H1 (cell line): ENCODE measurements at regions not wholly inside any gene's neighbourhood (a gene's known extent, or its start where the extent isn't known, plus 50 kb on each side); places are given as distances from the start of the nearest gene placed in this dataset.

ENCODE experiments used
- CTCF ChIA-PET: fragments of 300-600 bp; sonication (Branson Sonifier 250); formaldehyde crosslinking; loops from one replicate; lab custom pipeline; 2021; ENCODE audit not compliant: partially characterized antibody; lab: Charles Lee
- POLR2A ChIA-PET: fragments of 300-600 bp; sonication (Branson Sonifier 250); formaldehyde crosslinking; loops from one replicate; lab custom pipeline; 2021; ENCODE audit warnings: inconsistent platforms; ENCODE audit not compliant: partially characterized antibody; lab: Charles Lee
- DNase-seq, 2 experiments: peaks; one replicate each; pipeline versions ENCODE4 v3.0.0 to v3.0.0-alpha.2; 2010 to 2022; ENCODE audit warnings: low spot score in 2 of 2, low read depth in 1 of 2, mixed read lengths in 1 of 2
- FAIRE-seq: peaks from 2 replicates; lab custom pipeline; 2011; peaks lifted over from hg19 to GRCh38; lab: Jason Lieb, UNC
- H2AFZ ChIP-seq: 2 replicates; pipeline ENCODE4 v1.8.1; 2012; ENCODE audit warnings: low read length, inconsistent platforms
- H2AK5ac ChIP-seq: 2 replicates; pipeline ENCODE4 v1.6.1; 2013; ENCODE audit warnings: low read depth, low read length
- H2BK120ac ChIP-seq: replicated peaks from 2 replicates; pipeline ENCODE3; 2013; ENCODE audit warnings: low read depth, low read length, inconsistent platforms
- H2BK12ac ChIP-seq: 2 replicates; pipeline ENCODE4 v1.6.1; 2013; ENCODE audit warnings: low read depth, low read length
- H2BK15ac ChIP-seq: 2 replicates; pipeline ENCODE4 v1.6.1; 2013; ENCODE audit warnings: low read length
- H2BK20ac ChIP-seq: 2 replicates; pipeline ENCODE4 v1.6.1; 2013; ENCODE audit warnings: low read length
- H2BK5ac ChIP-seq: 2 replicates; pipeline ENCODE4 v1.6.1; 2013; ENCODE audit warnings: low read depth, low read length
- H3K14ac ChIP-seq: 2 replicates; pipeline ENCODE4 v1.6.1; 2013; ENCODE audit warnings: inconsistent platforms; ENCODE audit not compliant: insufficient read length
- H3K18ac ChIP-seq: 2 replicates; pipeline ENCODE4 v1.6.1; 2013; ENCODE audit warnings: low read length; ENCODE audit errors: extremely low read depth
- H3K23ac ChIP-seq: 2 replicates; pipeline ENCODE4 v1.6.1; 2013; ENCODE audit warnings: inconsistent platforms; ENCODE audit not compliant: insufficient read length
- H3K23me2 ChIP-seq: 2 replicates; pipeline ENCODE4 v1.6.1; 2013; ENCODE audit warnings: low read depth, low read length
- H3K27ac ChIP-seq: 2 replicates; pipeline ENCODE4 v1.6.1; 2011; ENCODE audit warnings: low read depth, low read length, inconsistent platforms
- H3K27me3 ChIP-seq, 4 experiments: replicated peaks in 1 of 4; 1 replicate in 1 of 4; 2 replicates in 3 of 4; pipeline versions ENCODE4 v1.6.1 to v1.8.1; 2011 to 2013; ENCODE audit warnings: low read length in 3 of 4, mild to moderate bottlenecking in 3 of 4, inconsistent platforms in 2 of 4, mixed read lengths in 2 of 4, moderate library complexity in 1 of 4; ENCODE audit not compliant: control insufficient read depth in 3 of 4, insufficient read depth in 3 of 4; ENCODE audit errors: extremely low read depth in 1 of 4
- H3K36me3 ChIP-seq, 4 experiments: 2 replicates each; pipeline versions ENCODE4 v1.6.1 to v1.8.1; 2011 to 2013; ENCODE audit warnings: mild to moderate bottlenecking in 4 of 4, low read length in 3 of 4, moderate library complexity in 2 of 4, control low read depth in 1 of 4, inconsistent platforms in 1 of 4; ENCODE audit not compliant: insufficient read depth in 4 of 4, control insufficient read depth in 2 of 4
- H3K4ac ChIP-seq: replicated peaks from 2 replicates; pipeline ENCODE3; 2013; ENCODE audit warnings: low read length, low read depth, mixed read lengths, inconsistent platforms; ENCODE audit not compliant: insufficient read length
- H3K4me1 ChIP-seq, 4 experiments: replicated peaks in 1 of 4; 1 replicate in 1 of 4; 2 replicates in 3 of 4; pipeline versions ENCODE4 v1.6.1 to v1.8.1; 2011 to 2013; ENCODE audit warnings: low read length in 3 of 4, inconsistent platforms in 2 of 4, mixed read lengths in 1 of 4; ENCODE audit not compliant: insufficient read depth in 4 of 4, control insufficient read depth in 3 of 4
- H3K4me2 ChIP-seq, 2 experiments: 2 replicates each; pipeline versions ENCODE4 v1.6.1 to v1.8.1; 2011 to 2013; ENCODE audit warnings: low read depth in 2 of 2, low read length in 2 of 2, control low read depth in 1 of 2, inconsistent platforms in 1 of 2, mild to moderate bottlenecking in 1 of 2; ENCODE audit not compliant: insufficient read depth in 1 of 2
- H3K4me3 ChIP-seq, 4 experiments: fragments of 200-600, 300-600 bp in 1 of 4; sonication (generic), shearing (Covaris generic), sonication (Bioruptor Twin) in 1 of 4; 2 replicates each; pipeline versions ENCODE4 v1.5.1 to v1.8.1; 2011 to 2016; ENCODE audit warnings: low read length in 4 of 4, low read depth in 3 of 4, control low read depth in 2 of 4, inconsistent platforms in 2 of 4, mild to moderate bottlenecking in 2 of 4, mixed read lengths in 1 of 4, moderate library complexity in 1 of 4; ENCODE audit not compliant: insufficient read depth in 2 of 4; ENCODE audit errors: extremely low read depth in 1 of 4
- H3K56ac ChIP-seq: replicated peaks from 2 replicates; pipeline ENCODE3; 2013; ENCODE audit warnings: low read depth, mild to moderate bottlenecking, mixed read lengths, low read length, inconsistent platforms; ENCODE audit not compliant: insufficient read length
- H3K79me1 ChIP-seq: 2 replicates; pipeline ENCODE4 v1.6.1; 2013; ENCODE audit warnings: low read depth, low read length, control low read depth
- H3K79me2 ChIP-seq, 2 experiments: 2 replicates each; pipeline versions ENCODE4 v1.6.1 to v1.8.1; 2012 to 2013; ENCODE audit warnings: low read length in 2 of 2, mild to moderate bottlenecking in 2 of 2, inconsistent platforms in 1 of 2; ENCODE audit not compliant: insufficient read depth in 2 of 2, control insufficient read depth in 1 of 2
- H3K9ac ChIP-seq, 4 experiments: replicated peaks in 1 of 4; 1 replicate in 1 of 4; 2 replicates in 3 of 4; pipeline versions ENCODE4 v1.6.1 to v1.8.1; 2011 to 2013; ENCODE audit warnings: low read depth in 3 of 4, low read length in 3 of 4, control low read depth in 2 of 4, mild to moderate bottlenecking in 2 of 4, moderate library complexity in 2 of 4, inconsistent platforms in 1 of 4; ENCODE audit errors: extremely low read depth in 1 of 4
- H3K9me3 ChIP-seq, 2 experiments: 2 replicates each; pipeline versions ENCODE4 v1.6.1 to v1.8.1; 2012 to 2013; ENCODE audit warnings: mild to moderate bottlenecking in 2 of 2, moderate library complexity in 2 of 2, control low read depth in 1 of 2, inconsistent platforms in 1 of 2, low read depth in 1 of 2, low read length in 1 of 2, mixed read lengths in 1 of 2; ENCODE audit not compliant: insufficient read depth in 2 of 2
- H4K20me1 ChIP-seq, 2 experiments: replicated peaks in 1 of 2; 2 replicates each; pipeline versions ENCODE3 to v1.8.1; 2011 to 2013; ENCODE audit warnings: inconsistent platforms in 2 of 2, low read length in 2 of 2, mild to moderate bottlenecking in 1 of 2; ENCODE audit not compliant: insufficient read depth in 2 of 2, control insufficient read depth in 1 of 2
- H4K5ac ChIP-seq: 2 replicates; pipeline ENCODE4 v1.6.1; 2013; ENCODE audit warnings: low read length, low read depth, mixed read lengths, inconsistent platforms; ENCODE audit not compliant: insufficient read length
- H4K8ac ChIP-seq: 2 replicates; pipeline ENCODE4 v1.8.0; 2013; ENCODE audit warnings: mild to moderate bottlenecking, moderate library complexity, low read length, inconsistent platforms; ENCODE audit not compliant: insufficient read depth; ENCODE audit errors: extremely low read depth
- H4K91ac ChIP-seq: replicated peaks from 2 replicates; pipeline ENCODE3; 2013; ENCODE audit warnings: low read length, mixed read lengths, inconsistent platforms; ENCODE audit not compliant: insufficient read length
- CBX5 ChIP-seq: fragments of 300-800, 300-1000 bp; sonication (generic); IDR thresholded peaks from 2 replicates; pipeline ENCODE4 v1.7.1; 2016; ENCODE audit warnings: antibody characterized with exemption, low read length, low read depth
- CBX8 ChIP-seq: fragments of 300-800, 300-1000 bp; sonication (generic); IDR thresholded peaks from 2 replicates; pipeline ENCODE4 v1.7.1; 2016; ENCODE audit warnings: low read depth, low read length, borderline replicate concordance
- NRF1 ChIP-seq: IDR thresholded peaks from 2 replicates; pipeline ENCODE4 v1.6.1; 2011; ENCODE audit warnings: mild to moderate bottlenecking, low read depth, low read length, improper control_type of control experiment
- POLR2AphosphoS5 ChIP-seq: IDR thresholded peaks from 2 replicates; pipeline ENCODE4 v1.6.1; 2011; ENCODE audit warnings: low read depth, low read length
- SAP30 ChIP-seq: fragments of 300-600 bp; sonication (generic); IDR thresholded peaks from 2 replicates; pipeline ENCODE4 v1.7.1; 2012; ENCODE audit warnings: low read length, moderate library complexity, mild to moderate bottlenecking, inconsistent platforms; ENCODE audit not compliant: insufficient read depth, insufficient replicate concordance
- TCF12 ChIP-seq: IDR thresholded peaks from 2 replicates; pipeline ENCODE4 v1.6.1; 2011; ENCODE audit warnings: low read depth, mild to moderate bottlenecking, low read length
- ZNF274 ChIP-seq: IDR thresholded peaks from 2 replicates; pipeline ENCODE4 v1.7.0; 2012; ENCODE audit warnings: low read length, borderline replicate concordance; ENCODE audit errors: extremely low read depth
- WGBS, 2 experiments: shearing (Covaris generic) in 1 of 2; methylation state at CpG; one replicate each; pipeline versions ENCODE4 v1.1.6 to v1.1.7; 2013 to 2015; ENCODE audit warnings: low lambda C conversion rate in 2 of 2, mixed read lengths in 2 of 2, inconsistent platforms in 1 of 2, low coverage in 1 of 2, missing lambda C conversion rate in 1 of 2; ENCODE audit not compliant: insufficient replicate concordance in 2 of 2, insufficient coverage in 1 of 2, insufficient read length in 1 of 2; ENCODE audit errors: extremely low coverage in 1 of 2, missing lambda C conversion rate in 1 of 2; 5-methylcytosine and 5-hydroxymethylcytosine counted together
- TF ChIP-seq, protein P1 (sequence below), 3 experiments: IDR thresholded peaks; 1 replicate in 2 of 3; 2 replicates in 1 of 3; pipeline versions ENCODE4 v1.5.1 to v1.6.1; 2011; ENCODE audit warnings: low read length in 3 of 3, mild to moderate bottlenecking in 3 of 3, inconsistent platforms in 2 of 3, low read depth in 1 of 3, moderate library complexity in 1 of 3; ENCODE audit not compliant: insufficient read depth in 1 of 3; ENCODE audit errors: control extremely low read depth in 1 of 3

DNA sequence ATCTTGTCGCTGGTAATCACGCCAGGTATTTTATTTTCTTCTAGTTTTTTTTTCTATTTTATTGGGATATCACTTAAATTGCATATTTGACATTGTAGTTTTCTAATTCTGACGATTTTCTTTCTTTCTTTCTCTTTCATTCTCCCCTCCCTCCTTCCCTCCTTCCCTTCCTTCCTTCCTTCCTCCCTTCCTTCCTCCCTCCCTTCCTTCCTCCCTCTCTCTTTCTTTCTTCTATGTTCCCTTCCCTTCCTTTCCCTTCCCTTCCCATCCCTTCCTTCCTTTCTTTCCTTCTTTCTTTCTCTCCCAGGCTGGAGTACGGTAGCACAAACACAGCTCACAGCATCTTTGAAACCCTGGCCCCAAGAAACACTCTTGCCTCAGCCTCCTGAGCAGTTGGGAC is 100.6 kb upstream of the BCL6 start:
- Histone ChIP-seq H2BK20ac (no peak overlapping the region), H3K4me2 (no peak overlapping the region), H3K14ac (no peak overlapping the region), H3K56ac (no peak overlapping the region), H3K27ac (no peak overlapping the region), H2AK5ac (peak overlapping the region; percentile 84; the same call in 1 of the 2 replicates), H3K9ac (no peak overlapping the region), H2BK15ac (no peak overlapping the region), H3K23ac (no peak overlapping the region), H3K4me1 (no peaks in the 10 kb centered on the region), H3K4me3 (no peak overlapping the region), H4K20me1 (no peaks in the 10 kb centered on the region), H2BK120ac (no peak overlapping the region), H3K36me3 (no peaks in the 10 kb centered on the region), H3K4ac (no peak overlapping the region), H3K9me3 (no peaks in the 10 kb centered on the region), H4K91ac (no peak overlapping the region), H3K23me2 (no peaks in the 10 kb centered on the region; the same call in 1 of the 2 replicates), H2BK12ac (no peak overlapping the region), H3K79me2 (no peaks in the 10 kb centered on the region), H3K18ac (no peak overlapping the region), H4K5ac (no peak overlapping the region), H3K27me3 (no peaks in the 10 kb centered on the region), H3K79me1 (no peaks in the 10 kb centered on the region), H2AFZ (no peak overlapping the region), H4K8ac (no peak overlapping the region), H2BK5ac (no peak overlapping the region)
- WGBS, 2 experiments, result 85% methylated on average over 4 of the region's 4 CpGs; no CpG with 5 or more reads in 1 of the 2 experiments
- ChIA-PET CTCF (no interaction called here), POLR2A (no interaction called here)
- FAIRE-seq, result no peak
- no peak for DNase-seq
- TF ChIP-seq TCF12, result no peak
- no peak for TF ChIP-seq NRF1
- TF ChIP-seq CBX5, result no peak
- no peak for TF ChIP-seq CBX8
- TF ChIP-seq ZNF274, result no peak
- TF ChIP-seq, protein P1, sequence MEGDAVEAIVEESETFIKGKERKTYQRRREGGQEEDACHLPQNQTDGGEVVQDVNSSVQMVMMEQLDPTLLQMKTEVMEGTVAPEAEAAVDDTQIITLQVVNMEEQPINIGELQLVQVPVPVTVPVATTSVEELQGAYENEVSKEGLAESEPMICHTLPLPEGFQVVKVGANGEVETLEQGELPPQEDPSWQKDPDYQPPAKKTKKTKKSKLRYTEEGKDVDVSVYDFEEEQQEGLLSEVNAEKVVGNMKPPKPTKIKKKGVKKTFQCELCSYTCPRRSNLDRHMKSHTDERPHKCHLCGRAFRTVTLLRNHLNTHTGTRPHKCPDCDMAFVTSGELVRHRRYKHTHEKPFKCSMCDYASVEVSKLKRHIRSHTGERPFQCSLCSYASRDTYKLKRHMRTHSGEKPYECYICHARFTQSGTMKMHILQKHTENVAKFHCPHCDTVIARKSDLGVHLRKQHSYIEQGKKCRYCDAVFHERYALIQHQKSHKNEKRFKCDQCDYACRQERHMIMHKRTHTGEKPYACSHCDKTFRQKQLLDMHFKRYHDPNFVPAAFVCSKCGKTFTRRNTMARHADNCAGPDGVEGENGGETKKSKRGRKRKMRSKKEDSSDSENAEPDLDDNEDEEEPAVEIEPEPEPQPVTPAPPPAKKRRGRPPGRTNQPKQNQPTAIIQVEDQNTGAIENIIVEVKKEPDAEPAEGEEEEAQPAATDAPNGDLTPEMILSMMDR (IDR thresholded peaks at IDR 0.05; ENCODE audit: control extremely low read depth in 1 of 3, insufficient read depth in 1 of 3, low read depth in 1 of 3, low read length in 3 of 3), result no peak
- TF ChIP-seq POLR2AphosphoS5, result no peak
- TF ChIP-seq SAP30, result no peak
